GM19043 (cell line): ENCODE measurements at regions not wholly inside any gene's neighbourhood (a gene's known extent, or its start where the extent isn't known, plus 50 kb on each side); places are given as distances from the start of the nearest gene placed in this dataset.

ENCODE experiments used
- ATAC-seq: cut with Tn5 transposase; IDR thresholded peaks from one replicate; pipeline ENCODE4 v1.9.1; 2021; ENCODE audit warnings: low read depth; ENCODE audit not compliant: unreplicated experiment

DNA sequence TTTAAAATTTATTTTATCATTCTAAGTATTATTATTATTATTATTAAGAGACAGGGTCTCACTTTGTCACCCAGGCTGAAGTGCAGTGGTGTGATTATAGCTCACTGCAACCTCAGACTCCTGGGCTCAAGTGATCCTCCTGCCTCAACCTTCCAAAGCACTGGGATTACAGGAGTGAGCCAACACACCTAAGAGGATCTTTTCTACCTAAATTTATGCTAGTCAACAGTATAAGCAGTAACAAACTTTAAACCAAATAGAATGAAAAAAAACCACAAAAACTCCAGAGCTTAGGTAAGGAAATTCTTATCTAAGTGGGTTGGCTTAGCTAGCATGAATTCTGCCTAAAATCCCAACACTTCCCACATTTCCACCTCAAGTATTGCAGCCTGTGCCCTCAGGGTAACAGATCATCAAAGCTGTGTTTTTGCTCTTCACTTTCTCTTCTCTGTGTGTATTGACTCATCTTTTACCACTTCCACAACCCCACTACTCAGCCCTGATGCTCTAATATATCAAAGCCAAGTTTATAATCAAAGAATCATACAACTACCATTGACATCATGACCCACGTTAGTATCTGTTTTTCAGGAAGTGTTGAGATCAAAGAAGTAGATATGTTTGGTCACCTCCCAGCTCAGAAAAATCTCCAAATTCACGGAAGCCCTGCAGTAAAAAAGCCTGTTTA lies 93.7 kb upstream of the SPON1 start:
- no peak for ATAC-seq

DNA sequence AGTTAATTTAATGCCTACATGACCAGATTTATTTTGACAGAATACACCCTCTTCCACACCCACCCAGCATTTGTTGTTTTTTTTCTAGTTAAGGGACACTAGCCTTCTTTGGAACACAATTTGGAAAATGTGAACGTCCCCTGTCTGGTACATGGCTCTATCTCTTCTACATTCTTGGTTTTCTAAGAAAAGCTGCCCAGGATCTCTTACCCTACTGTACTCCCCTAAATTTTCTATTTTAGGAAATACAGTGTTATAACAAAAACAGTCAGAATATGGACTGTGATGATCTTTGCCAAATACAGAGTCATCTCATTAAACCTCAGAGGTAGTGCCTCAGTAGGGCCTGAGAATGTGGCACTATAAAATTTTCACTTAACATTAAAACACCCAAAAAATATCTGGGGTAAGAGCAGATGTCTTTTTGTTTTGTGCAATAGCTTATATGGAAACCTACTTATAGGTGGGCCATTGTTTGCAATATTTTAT lies 93.1 kb upstream of the SPON1 start:
- no peak for ATAC-seq

DNA sequence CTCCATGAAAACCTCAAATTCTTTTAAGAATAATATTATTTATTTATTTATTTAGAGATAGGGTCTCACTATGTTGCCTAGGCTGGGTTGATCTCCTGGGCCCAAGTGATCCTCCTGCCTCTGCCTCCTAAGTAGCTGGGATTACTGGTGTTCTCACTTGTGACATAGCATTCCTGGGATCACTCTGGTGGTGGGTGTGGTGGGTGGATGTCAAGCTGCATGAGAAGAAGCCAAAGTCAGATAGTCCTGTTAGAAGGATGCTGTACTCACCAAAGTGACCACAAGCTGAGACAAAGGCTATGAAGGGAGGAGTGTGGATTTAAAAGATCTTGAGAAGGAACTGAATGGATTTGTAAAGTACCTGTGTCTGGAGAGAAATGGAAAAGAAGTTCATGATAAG lies 87.9 kb upstream of the SPON1 start:
- ATAC-seq = no peak

DNA sequence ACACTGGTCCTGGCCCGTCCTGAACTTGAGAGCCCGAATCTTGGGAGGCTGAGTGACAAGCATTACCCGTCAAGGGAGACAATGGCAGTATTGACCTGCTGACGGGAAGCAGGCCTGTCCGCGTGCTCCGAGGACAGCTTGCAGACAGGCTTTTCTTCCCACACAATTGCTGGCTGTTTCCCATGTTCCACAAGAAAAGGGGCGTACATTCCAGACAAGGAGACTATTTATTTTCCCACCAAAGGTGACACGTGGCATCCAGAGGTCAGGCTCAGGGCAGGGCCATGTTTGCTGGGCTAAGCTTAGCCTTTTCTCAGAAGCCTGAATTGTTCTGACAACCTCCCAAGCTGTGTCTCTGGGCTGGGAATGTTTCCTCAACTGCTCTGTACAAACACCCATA lies 86.9 kb upstream of the SPON1 start:
- ATAC-seq = no peak

DNA sequence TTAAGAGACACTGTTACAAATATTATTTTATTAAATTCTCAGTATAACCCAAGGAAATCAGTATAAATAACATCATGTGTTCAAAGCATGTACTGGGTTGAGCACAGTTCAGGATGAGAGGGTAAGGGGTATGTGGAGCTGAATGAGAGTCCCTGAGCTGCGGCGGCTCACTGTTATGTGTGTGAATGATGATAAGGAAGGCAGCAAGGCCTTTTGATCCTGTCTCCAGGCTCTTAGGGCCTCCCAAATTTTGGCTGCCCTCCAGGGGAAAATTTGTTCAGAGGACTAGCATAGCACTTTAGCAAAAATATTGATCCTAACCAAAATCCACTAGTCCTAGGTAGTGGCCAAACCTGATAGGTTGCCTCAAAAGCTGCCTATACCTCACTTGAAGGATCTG lies 86.1 kb upstream of the SPON1 start:
- no peak for ATAC-seq

DNA sequence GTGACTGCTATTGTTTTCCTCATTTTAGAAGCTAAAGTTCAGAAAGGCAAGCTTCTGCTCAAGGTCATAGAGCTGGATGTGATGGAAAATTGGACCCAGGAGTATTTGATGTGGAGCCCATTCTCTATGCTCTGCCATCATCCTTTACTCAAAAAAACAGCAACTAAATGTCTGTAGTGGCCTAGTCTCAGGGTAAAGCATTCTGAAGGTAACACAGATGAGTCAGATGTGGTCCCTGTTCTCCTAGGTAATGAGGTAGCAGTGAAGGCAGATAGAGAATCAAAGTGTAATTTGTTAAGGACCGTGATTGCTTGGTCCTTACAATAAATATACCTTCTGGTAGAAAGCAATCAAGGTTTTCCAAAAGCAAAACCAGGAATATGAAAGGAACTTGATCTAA lies 84.4 kb upstream of the SPON1 start:
- ATAC-seq = no peak

DNA sequence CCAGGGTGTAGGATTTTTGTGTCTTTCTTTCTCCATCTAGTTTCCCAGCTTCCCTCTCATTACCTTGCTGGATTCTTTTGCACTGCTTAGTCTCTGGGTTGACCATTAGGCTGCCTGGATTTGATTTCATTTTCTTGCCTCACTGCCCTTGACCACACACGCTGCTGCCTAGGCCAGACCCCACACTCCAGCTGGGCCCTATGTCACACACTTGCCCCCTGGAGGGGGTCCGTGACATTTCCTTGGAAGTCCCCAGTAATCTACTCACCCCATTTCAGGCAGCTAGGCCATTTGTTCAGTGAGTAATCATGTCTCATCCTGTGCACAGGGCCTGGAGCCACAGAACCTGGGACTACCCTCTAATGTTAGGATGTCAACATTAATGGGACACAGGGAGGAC lies 81.9 kb upstream of the SPON1 start:
- no peak for ATAC-seq

DNA sequence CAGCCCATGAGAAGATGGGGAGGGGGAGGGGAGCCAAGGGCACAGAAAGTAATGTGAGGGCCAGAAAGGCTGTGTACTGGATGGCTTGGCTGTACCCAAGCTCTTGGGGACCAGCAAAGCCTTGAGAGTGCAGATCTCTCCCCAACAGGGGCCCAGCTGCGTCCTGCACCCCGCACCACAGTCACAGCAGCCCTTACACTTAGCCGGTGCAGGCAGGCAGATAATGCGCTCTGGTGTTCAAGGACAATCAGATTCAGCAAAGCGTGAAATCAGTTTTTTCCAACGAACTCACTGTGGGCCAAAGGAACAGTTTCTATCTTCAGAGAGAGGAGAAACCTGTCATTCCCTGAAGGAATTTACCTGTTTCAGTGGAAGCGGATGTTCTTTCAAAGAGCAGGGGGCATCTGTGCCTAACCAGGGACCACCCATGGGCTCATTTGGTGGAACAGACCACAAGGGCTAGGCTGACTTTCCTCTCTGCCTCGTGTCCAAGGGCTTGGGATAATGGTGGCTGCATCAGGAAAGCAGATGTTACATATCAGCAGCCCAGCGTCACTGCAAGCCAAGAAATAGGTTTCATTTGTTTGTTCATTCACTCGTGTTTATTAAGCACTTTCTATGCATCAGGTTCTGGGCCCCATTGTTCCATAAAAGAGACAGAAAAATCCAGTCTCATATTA lies 81.2 kb upstream of the SPON1 start:
- no peak for ATAC-seq

DNA sequence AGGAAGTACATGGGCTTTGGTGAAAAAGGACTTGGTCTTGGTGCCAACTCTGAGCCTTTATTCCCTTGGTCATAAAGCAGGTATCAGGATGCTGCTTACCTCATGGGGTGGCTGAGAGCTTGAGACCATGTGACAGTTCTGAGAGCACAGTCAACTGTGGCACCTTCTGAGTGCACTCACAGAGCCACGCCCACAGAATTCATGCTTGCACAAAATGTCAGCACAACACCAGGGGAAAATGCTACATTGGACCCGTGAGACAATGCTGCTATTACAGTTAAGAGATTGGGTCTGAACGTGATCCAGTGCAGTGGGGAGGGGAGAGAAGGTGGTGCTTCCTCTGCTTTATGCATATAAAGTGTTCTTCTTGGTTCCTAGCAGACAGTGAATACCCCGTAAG lies 79.5 kb upstream of the SPON1 start:
- no peak for ATAC-seq

DNA sequence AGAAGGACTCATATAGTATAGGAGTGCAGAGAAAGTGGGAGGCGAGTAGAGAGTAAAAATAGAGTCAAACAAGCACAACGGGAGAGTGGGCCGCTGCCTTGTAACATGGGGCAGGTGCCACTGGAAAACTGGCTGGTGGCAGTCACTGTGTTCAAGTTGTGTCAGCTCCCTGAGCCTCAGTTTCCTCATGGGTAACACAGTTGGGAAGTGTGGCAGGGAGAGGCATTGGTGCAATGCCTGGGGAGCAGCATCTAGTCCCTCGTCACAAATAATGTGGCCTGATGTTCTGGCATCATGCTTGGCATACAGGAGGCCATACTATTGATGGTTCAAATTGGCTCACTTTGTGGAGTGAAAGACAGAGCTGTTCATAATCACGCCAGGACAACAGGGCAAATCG lies 78.9 kb upstream of the SPON1 start:
- ATAC-seq = no peak

DNA sequence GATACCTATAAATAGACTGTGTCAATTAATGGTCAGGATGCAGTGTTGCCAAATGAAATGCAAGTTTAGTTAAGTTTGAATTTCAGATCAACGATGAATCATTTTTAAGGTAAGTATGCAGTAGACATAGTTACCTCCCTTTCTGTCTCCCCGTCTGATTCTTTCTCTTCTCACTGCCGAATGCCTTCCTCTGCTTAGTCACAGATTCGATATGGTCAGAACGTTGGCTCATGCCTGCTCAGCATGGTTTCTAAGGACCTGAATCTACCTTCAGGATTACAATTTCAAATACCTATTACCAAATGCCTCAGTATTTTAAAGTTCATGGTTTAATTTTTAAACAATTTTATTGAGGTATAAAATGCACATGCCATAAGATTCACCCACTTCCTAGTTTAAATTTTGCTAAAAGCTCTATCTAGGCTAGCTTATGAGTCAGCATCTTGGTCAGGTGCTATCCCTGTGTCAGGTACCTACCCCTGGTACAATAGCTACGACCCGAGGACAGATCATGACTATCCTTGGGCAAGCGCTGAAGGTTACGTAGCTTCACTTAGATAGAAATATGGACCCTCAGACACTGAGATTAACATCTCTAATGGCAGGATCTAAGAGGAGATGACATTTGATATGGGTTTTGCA lies 78.2 kb upstream of the SPON1 start:
- ATAC-seq = no peak

DNA sequence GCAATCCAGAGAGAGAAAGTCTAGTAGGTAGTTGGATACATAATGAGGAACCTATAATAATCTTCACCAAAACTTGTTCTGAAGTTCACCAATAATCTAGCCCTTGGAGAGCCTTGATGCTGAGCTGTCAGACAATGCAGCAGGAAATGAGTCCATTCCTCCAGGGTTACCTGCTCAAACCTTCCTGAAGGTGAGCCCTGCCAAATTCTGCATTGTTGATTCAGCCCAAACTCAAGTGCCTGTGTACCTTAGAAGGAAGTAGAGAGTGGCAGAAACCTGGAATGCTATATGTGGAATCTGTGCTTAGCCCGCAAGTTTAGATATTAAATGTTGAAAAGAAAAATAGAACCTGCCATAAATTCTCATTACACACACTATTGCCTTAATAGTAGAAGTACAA lies 77.4 kb upstream of the SPON1 start:
- ATAC-seq = no peak

DNA sequence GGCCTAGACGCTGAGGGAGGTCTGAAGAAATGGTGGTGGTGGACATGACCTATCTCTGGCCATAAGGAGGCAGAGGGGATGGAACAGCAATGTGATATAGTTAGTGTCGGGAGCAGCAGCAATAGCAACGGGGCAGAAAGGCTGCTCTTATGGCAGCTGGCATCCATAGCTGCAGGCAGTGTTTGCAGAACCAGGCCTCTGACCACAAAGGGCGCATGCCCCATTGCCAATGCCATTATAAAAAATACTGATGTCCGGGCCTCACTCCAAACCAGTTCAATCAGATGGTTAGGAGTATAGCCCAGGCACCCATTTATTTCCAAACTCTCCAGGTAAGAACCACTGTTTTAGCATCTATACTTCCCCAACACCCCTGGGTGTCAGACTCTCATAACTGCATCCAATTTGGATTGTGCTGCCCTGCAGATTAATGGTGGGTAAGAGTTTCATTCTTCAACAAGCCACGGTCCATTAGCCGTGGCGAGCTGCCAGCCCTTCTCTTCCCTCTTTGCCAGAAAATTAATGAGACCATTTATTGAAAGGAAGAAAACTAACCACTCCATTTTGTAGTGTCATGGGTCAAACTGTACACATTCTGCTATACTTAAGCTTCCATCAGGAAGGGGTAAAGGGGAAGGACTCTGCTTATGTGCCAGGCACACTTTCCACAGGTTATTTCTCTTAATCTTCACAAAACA lies 72.8 kb upstream of the SPON1 start:
- ATAC-seq = no peak

DNA sequence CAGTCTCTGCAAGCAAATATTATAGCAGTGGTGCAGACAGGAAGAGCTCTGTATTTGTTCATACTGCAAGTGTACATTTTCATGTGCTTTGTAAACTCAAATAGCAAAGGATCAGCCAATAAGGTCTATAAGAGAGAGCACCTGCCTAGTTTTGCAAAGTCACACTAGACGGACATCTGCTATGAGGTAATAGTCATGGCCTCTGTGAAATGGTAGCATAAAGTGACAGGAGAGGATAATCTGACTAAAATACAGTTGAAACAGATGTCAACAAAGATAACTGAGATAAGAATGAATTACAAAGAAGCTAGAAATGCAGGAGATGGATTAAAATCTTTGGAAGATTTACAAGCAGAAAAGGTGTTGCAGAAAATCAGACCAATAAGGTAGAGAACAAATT lies 70.6 kb upstream of the SPON1 start:
- ATAC-seq = no peak

DNA sequence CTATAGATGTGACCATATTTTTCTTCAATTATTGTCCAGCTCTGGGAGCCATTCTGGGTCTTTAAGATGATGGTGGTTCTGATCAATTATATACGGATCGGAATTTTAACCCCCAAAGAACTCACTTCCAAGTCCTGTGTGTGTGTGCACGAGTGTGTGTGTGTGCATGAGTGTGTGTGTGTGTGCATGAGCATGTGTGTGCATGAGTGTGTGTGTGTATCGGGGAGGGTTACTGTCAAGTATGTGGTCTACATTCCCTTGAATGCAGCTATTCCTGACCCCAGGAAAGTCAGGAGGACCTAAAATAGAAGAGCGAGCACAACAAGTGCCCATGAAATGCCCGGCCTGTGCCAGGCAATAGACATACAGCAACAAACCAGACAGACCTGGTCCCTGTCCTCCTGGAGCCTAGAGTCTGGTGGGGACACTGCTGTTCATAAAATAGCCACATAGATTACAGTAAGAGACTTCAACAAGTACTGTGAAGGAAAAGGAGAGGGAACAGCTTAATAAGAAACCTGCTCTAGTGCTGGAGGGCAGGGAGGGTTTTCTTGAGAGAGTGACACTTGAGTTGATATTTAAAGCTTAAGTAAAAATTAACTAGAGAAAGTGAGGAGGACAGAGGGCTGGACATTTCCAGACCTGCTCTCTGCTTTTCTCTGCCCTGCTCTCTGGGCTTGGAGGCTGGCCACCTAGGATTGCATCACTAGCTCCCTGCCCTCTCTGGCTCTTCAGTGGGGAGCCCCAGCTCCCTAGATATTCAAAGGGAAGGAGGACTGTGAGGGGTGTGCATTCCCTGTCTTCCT lies 66.1 kb upstream of the SPON1 start:
- no peak for ATAC-seq

DNA sequence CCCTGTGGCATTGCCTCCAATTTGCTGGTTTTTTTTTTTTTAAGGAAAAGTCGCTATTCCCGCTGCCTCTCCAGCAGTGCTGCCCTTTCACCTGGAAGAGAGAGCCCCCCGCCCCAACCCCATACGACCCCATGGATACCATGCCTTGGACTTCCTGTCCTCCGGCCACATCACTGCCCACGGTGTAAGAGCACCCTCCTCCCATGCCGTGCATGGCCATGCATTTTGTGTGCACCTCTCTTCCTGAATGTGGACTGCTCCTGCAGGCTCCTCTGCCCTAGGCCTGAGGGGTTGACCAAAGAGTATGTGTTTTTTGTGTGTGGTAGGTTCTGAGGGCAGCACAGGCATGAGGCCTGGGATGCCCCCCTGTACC lies 65.6 kb upstream of the SPON1 start:
- ATAC-seq = no peak

DNA sequence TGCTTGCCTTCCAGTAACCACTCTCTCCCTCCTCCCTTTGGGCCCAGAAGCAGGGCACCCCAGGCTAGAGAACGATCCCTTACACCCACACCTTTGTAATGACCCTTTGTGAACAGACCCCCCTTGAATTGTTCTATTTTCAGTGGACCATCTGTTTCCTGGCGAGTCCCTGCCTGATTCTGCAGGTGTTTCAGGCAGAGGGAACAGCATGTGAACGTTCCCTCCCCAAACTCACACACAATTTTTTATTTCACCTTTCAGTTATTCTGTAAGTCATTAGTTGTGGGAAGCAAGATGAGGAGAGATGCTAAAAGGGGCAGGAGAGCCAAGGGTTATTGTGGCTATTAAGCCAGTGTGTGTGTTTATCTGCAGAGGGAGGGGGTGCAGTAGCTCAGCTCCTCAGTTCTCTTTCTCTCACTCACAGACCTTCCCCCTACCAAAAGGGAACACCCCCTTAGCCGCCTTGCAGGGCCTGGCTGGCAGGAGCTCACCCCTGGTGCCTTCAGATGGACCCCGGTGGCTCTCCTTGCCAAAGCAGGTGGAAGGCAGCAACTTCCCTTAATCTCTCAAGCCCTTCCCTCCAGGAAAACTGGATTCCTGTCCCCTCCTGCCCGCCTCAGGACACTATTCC lies 64.8 kb upstream of the SPON1 start:
- ATAC-seq = no peak

DNA sequence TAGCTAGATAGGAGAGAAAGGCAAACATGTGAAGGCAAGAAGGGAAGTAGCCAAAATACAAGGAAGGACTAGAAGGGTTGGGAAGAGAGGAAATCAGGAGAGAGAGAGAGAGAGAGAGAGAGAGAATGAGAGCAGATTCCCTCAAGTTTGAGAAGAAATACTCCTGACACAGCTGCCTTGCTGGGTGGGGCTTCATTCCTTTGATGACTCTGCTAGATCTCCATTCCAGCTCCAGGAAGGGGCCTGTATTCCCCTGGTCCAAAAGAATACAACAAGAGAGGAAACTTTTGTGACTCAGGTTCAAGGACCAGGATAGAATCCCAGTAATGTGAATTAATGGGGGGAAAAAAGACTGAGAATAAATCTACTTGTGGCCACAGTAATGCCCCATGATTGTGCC lies 62.9 kb upstream of the SPON1 start:
- no peak for ATAC-seq

DNA sequence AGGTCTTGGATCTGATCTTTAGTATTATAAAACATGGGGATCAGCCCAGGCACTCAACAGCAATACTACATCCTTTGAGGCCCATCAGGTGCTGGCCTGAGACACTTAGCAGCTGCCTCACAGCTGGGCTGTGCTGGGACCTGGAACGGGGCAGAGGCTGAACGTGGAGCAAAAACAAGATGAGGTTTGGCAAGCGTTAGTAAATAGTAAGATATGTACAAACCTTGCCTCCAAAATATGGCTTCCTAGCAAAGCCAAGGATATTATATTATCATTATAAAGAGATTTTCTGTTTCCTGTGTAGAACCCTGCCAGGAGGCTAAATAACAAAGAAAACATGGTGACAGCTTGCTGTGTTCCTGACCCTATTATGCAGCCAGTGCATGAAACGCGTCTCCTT lies 60.0 kb upstream of the SPON1 start:
- no peak for ATAC-seq

DNA sequence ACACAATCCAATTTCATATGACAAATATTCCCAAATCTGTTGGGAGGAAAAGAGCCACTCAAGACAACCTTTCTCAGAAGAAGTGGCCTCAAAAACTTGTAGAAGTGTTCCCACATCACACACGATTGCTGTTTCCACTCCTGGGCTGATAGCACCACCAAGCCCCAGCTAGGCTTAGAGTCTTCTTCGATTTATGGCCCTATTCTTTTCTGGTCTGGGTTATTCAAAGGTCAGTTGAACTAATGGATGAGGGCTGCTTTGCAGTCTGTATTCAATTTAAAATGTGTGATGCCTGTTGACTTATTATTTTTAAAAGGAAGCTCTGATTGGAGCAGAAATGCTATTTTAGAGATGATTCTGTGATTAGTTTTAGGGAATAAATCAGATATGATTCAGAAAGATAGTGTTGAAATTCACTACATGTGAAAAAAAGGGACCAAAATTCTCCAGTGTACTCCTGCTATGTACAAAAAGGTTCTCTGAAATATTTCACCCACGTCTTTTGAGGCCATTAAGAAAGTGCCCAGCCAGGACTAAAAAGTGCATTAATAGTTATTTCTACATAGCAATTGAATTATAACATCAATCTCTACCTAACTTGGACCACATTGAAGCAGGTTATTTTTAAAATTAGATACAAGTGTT lies 57.3 kb upstream of the SPON1 start:
- ATAC-seq = no peak
